OCI-LY3 (cell line): ENCODE measurements at regions not wholly inside any gene's neighbourhood (a gene's known extent, or its start where the extent isn't known, plus 50 kb on each side); places are given as distances from the start of the nearest gene placed in this dataset.

Source experiments
- CTCF ChIP-seq: fragments of 200-600, 300-600 bp; sonication (generic); IDR thresholded peaks from 2 replicates; pipeline ENCODE4 v1.5.1; 2014; ENCODE audit warnings: antibody characterized with exemption, low read length, low read depth
- EZH2phosphoT487 ChIP-seq: fragments of 200-600 bp; shearing (Covaris generic); IDR thresholded peaks from 2 replicates; pipeline ENCODE4 v1.6.1; 2018; ENCODE audit warnings: antibody characterized with exemption, mixed run types, low read depth

GRCh38 chr13:83761631-83762030 lies 120.6 kb downstream of the SLITRK1 start:
- no peak for TF ChIP-seq CTCF
- no peak for TF ChIP-seq EZH2phosphoT487
